Iris pigment epithelial cell (primary cell): ENCODE measurements at regions not wholly inside any gene's neighbourhood (a gene's known extent, or its start where the extent isn't known, plus 50 kb on each side); places are given as distances from the start of the nearest gene placed in this dataset.
"Not testable (repeated sequence)": the region's sequence is repeated elsewhere in the genome, so short reads cannot be mapped to it uniquely, and the experiment has no call there.

Experiments
- DNase-seq: peaks from one replicate; pipeline ENCODE4 v3.0.0-alpha.2; 2011; ENCODE audit warnings: low read depth

GRCh38 chr7:13577566-13578145 is 411.8 kb downstream of the ETV1 start:
- no peak for DNase-seq

DNA sequence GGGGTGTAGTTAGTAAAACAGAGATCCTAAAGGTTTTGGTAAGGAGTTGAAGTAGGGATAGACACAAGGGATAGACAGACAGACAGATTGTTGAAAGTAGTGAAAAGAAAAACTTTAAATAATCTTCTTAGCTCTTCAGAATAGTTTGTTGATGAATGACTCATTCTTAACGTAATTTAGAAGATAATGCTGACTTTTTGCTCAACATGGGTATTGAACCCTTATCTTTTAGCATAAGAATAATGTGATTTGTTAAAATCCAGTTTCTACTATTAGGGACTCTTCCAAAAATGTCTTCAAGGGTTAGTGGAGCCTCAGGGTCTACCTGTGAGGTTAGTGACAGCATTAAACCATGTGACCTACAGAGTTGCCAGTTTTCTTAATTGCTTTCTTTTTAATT is 411.2 kb downstream of the ETV1 start:
- DNase-seq, result no peak

GRCh38 chr7:13581097-13581496 is 408.4 kb downstream of the ETV1 start:
- DNase-seq, result no peak

GRCh38 chr7:13593854-13594253 is 395.6 kb downstream of the ETV1 start:
- DNase-seq, result no peak

DNA sequence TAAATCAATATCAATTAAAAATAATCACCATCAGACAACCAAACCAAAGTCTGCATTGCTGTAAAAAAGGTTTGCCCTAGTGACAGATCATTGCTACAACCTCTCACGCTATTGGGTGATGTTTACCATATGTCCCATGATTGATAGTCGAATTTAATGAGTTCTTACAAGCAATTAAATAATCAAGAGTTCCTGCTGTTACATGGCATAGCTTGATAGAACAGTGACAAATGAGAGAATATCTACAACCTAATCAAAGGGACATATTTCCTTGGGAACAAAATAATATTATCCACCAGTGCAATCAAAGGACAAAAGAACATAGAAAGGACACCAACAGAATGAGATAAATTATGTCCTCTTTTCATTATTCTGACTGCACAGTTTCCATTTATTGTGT is 387.4 kb downstream of the ETV1 start:
- DNase-seq, result no peak

DNA sequence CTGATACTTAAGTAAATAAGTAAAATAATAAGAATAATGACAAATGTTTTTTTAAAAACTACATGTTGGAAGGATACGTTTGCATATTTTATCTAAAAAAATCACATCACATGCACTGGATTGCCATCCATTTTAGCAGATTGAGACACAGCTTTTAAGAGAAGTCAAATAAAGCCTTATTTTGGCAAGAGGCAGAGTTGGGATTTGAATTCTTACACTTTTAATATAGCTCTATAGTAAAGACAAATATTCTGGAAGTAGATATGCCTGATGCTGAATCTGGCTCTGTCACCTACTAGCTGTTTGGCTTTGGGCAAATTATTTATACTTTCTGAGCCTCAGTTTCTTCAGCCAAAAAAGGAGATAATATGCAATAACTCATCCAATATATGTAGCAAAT is 386.4 kb downstream of the ETV1 start:
- DNase-seq, result no peak

GRCh38 chr7:13603661-13604060 is 385.8 kb downstream of the ETV1 start:
- DNase-seq, result no peak

DNA sequence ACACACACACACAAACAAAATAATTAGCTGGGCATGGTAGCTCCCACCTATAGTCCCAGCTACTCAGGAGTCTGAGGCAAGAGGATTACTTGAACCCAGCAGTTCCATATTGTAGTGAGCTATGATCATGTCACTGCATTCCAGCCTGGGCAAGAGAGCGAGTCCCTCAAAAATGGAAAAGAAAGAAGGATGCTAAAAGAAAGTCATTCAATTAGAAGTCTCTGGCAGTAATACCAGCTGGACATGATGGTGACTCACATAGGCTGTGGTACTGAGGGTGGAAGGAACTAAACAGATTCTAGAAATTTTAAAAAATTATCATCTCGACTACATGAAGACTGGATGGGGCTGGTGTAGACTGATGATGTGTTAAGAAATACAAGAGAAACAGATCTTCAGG is 385.3 kb downstream of the ETV1 start:
- no peak for DNase-seq

DNA sequence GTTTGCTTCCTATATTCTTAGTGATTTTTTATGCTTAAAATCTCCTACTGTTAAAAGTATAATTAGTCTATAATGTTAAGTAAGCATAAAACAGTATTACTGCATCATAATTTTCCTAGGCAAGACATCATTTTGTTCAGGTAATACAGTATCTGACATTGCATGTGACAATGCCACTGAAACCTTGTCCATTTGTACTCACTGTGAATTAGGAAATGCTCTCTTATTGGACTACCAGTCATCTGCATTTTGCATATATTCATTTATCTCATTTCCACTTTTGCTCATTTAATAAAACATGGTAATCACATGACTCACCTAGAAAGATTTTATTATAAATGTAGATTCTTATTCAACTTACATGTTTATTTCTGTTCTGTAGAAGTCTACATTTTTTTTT is 379.1 kb downstream of the ETV1 start:
- no peak for DNase-seq

DNA sequence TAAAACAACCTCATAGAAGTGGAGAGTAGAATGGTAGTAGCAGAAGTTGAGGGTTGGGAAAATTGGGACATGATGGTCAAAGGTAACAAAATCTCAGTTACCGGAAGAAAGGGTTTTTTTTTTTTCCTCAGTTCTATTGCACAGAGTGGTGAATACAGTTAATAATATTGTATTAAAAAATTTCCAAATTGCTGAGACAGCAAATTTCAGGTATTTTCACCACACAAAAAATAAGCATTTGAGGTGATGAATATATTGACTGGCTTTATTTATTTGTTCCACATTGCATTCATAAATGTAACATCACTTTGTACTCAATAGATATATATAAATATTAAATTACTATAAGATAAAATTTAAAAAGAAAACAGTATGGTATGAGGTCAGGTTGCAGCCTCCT is 373.8 kb downstream of the ETV1 start:
- DNase-seq, result no peak

DNA sequence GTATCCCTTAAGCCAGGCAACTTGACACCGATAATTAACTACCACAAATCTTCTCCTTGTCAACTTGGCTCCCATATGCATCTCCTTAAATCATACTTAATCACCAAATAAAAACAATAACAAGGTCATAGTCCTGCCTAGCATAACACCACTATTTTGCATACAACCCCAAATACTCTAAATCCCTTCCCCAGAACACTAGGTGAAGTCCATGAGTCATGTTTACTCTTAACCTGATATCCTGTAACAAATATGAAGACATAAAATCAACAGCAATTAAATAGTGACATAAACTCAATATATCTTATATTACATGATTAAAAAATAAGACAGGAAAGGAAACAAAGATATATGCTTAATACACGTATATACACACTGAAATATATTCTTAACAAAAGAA is 362.0 kb downstream of the ETV1 start:
- no peak for DNase-seq

GRCh38 chr7:13628239-13629001 is 361.0 kb downstream of the ETV1 start:
- peak; percentile 29 for DNase-seq

GRCh38 chr7:13631207-13632049 is 358.0 kb downstream of the ETV1 start:
- DNase-seq, result not testable (repeated sequence)

GRCh38 chr7:13633857-13634256 is 355.6 kb downstream of the ETV1 start:
- DNase-seq, result peak; percentile 36

DNA sequence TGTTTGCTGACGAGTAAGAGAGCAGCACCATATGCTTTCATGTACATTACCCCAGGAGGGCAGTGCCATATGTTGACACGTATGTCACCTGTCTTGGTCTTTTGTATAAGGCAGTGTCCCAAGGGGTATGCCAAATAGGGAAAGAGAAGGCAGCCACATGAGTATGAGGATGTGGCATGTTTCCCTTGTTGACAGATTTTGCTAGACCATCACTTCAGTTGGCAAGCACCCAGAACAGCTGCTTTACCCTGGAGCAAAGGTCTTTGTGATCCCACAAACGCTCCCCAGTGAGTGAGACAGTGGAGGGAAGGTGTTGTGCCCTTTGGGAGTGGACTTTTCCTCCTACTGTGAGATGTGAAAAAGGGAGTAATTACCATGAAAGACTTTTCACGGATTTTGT is 350.1 kb downstream of the ETV1 start:
- no peak for DNase-seq

- DNase-seq, result peak; percentile 42
Observed at GRCh38 chr7:13641714-13642113, 347.8 kb downstream of the ETV1 start.

DNA sequence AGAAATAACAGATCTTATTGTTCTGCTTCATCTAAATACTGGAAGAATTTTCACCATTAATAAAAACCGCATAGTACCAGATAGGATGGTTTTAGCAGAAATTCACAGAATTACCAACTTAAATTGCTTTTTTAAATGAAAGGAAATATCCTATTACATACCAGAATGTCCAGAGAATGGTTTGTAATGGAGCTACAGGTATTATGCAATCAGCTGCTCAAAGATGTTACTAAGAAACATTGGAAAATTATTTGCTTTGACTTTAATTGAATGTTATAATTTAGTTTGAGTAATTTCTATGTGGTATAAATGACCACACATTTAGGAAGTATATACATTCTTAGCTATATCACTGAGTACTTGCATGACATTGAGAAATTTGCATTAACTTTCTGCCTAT is 338.3 kb downstream of the ETV1 start:
- DNase-seq, result peak; percentile 12

- no peak for DNase-seq
Observed at GRCh38 chr7:13656330-13656729, 333.1 kb downstream of the ETV1 start.

DNA sequence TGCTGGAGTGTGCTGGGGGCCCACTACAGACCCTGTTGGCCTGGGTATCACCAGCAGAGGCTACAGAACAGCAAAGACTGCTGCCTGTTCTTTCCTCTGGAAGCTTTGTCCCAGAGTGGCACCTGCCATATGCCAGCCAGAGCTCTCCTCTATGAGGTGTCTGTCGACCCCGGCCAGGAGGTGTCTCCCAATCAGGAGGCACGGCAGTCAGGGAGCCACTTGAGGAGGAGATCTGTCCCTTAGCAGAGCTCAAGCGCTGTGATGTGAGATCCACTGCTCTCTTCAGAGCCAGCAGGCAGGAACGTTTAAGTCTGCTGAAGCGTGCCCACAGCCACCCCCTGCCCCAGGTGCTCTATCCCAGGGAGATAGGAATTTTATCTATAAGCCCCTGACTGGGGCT is 316.2 kb downstream of the ETV1 start:
- no peak for DNase-seq

DNA sequence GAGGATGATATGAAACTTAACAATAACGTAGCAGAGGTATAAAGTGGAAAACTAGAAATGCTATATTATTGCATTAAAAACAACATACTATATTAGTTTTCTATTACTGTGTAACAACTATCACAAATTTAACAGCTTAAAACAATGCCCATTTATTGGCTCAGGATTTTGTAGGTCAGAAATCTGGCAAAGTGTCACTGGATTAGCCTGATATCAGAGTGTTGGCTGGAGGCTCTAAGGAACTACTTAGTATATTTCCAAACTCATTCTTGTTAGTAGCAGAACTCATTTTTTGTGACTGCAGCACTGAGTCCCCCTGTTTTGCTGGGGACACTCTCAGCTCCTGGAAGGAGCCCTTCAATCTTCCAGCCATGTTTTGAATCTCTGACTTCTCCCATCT is 306.8 kb downstream of the ETV1 start:
- DNase-seq, result no peak

- no peak for DNase-seq
Observed at GRCh38 chr7:13687500-13687899, 302.0 kb downstream of the ETV1 start.

GRCh38 chr7:13692548-13692947 is 296.9 kb downstream of the ETV1 start:
- DNase-seq, result no peak

DNA sequence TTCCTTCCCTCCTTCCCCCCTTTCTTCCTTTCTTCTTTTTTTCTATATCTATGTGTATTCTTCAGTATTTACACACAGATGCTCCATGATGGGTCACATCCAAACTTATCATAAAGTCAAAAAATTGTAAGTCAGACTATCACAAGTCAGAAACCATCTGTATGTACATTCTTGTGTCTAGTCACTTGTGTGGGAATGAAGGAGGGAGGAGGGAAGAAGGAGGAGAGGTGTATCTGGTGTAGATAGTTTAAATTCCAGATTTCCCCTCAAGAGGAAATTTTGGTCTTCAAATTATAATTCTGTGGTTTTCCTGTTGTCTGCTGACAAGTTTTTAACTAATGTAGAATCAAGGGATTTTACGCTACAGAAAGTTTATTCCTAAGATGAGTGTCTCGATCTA is 287.2 kb downstream of the ETV1 start:
- peak; percentile 1 for DNase-seq
